Prostate gland (tissue), 2 donors: ENCODE measurements at regions not wholly inside any gene's neighbourhood (a gene's known extent, or its start where the extent isn't known, plus 50 kb on each side); places are given as distances from the start of the nearest gene placed in this dataset.

Source experiments
- CTCF ChIP-seq, 4 experiments: fragments of 200-600 bp in 2 of 4; fragments of 450-650 bp in 2 of 4; sonication (generic) in 2 of 4; IDR thresholded peaks; 1 replicate in 3 of 4; 2 replicates in 1 of 4; pipeline ENCODE4 v1.5.1; 2016 to 2019; ENCODE audit warnings: antibody characterized with exemption in 4 of 4, mild to moderate bottlenecking in 2 of 4, moderate library complexity in 2 of 4
- POLR2A ChIP-seq: fragments of 450-650 bp; IDR thresholded peaks from one replicate; pipeline ENCODE4 v1.6.1; 2016; ENCODE audit warnings: antibody characterized with exemption, mild to moderate bottlenecking
- POLR2AphosphoS5 ChIP-seq: sonication (generic); formaldehyde crosslinking; IDR thresholded peaks from one replicate; pipeline ENCODE4 v1.6.1; 2017; ENCODE audit warnings: antibody characterized with exemption

GRCh38 chr13:105820415-105820814 lies 715.0 kb downstream of the EFNB2 start:
- TF ChIP-seq CTCF (IDR thresholded peaks at IDR 0.05) (no peak), POLR2AphosphoS5 (no peak), POLR2A (no peak)
